SU-DHL-6 (cell line): ENCODE measurements at regions not wholly inside any gene's neighbourhood (a gene's known extent, or its start where the extent isn't known, plus 50 kb on each side); places are given as distances from the start of the nearest gene placed in this dataset.

Source experiments
- EZH2phosphoT487 ChIP-seq: fragments of 200-600 bp; sonication (generic), shearing (Covaris generic); conservative IDR thresholded peaks from 2 replicates; pipeline ENCODE4 v1.6.1; 2018; ENCODE audit warnings: mild to moderate bottlenecking, antibody characterized with exemption, low read length, moderate library complexity, mixed read lengths
- TF ChIP-seq, protein P1 (sequence below): fragments of 200-600 bp; sonication (generic); IDR thresholded peaks from one replicate; pipeline ENCODE4 v1.5.1; 2017; ENCODE audit warnings: antibody characterized with exemption, mild to moderate bottlenecking, low read length, moderate library complexity; ENCODE audit not compliant: insufficient read depth, poor library complexity, severe bottlenecking

DNA sequence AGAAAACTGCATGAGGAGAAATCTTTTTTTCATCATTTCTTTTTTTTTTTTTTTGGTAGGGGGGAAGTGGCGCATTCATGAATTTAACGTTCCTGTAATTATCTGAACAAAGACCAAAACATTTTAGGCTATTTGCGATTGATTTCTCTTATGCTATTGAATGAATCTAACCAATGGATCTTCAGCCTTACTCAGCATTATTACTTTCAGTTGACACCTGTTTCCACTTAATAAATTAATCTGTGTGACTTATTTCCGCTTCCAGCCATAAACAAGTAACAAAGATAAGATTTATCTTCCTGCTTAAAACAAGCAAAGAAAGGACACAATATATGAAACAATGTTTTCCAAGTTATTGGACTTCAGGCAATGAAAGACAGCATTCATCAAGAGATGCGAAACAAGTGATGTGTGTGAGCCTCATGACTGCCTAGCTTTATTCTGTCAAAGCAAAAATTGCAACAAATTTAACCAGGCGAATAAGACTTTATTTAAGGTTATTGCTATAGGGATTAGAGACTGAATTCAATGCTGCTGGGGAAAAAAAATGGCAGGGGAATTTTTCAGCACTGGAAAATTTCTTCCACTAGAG, 1026.9 kb downstream of the LRFN5 start:
- TF ChIP-seq EZH2phosphoT487, result no peak
- TF ChIP-seq, protein P1, sequence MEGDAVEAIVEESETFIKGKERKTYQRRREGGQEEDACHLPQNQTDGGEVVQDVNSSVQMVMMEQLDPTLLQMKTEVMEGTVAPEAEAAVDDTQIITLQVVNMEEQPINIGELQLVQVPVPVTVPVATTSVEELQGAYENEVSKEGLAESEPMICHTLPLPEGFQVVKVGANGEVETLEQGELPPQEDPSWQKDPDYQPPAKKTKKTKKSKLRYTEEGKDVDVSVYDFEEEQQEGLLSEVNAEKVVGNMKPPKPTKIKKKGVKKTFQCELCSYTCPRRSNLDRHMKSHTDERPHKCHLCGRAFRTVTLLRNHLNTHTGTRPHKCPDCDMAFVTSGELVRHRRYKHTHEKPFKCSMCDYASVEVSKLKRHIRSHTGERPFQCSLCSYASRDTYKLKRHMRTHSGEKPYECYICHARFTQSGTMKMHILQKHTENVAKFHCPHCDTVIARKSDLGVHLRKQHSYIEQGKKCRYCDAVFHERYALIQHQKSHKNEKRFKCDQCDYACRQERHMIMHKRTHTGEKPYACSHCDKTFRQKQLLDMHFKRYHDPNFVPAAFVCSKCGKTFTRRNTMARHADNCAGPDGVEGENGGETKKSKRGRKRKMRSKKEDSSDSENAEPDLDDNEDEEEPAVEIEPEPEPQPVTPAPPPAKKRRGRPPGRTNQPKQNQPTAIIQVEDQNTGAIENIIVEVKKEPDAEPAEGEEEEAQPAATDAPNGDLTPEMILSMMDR, result no peak
